Ascending aorta (tissue), 2 donors: ENCODE measurements at regions not wholly inside any gene's neighbourhood (a gene's known extent, or its start where the extent isn't known, plus 50 kb on each side); places are given as distances from the start of the nearest gene placed in this dataset.

Source experiments
- DNase-seq, 2 donors: peaks; one replicate each; pipeline ENCODE4 v3.0.0-alpha.2; 2019; ENCODE audit warnings: low spot score in 2 of 2
- H3K27ac ChIP-seq, 2 donors: fragments of 200-600 bp; sonication (generic); one replicate each; pipeline ENCODE4 v1.5.1; 2016 to 2017; ENCODE audit warnings: mild to moderate bottlenecking in 1 of 2
- H3K27me3 ChIP-seq: fragments of 200-600 bp; sonication (generic); one replicate; pipeline ENCODE4 v1.5.1; 2017
- H3K36me3 ChIP-seq, 2 donors: fragments of 200-600 bp; sonication (generic); one replicate each; pipeline ENCODE4 v1.5.1; 2016
- H3K4me1 ChIP-seq, 2 donors: fragments of 200-600 bp; sonication (generic); one replicate each; pipeline ENCODE4 v1.5.1; 2016 to 2017; ENCODE audit warnings: mild to moderate bottlenecking in 1 of 2
- H3K4me3 ChIP-seq, 2 donors: fragments of 200-600 bp; sonication (generic); one replicate each; pipeline ENCODE4 v1.5.1; 2016 to 2017; ENCODE audit warnings: mild to moderate bottlenecking in 1 of 2
- H3K9me3 ChIP-seq, 2 donors: fragments of 200-600 bp; sonication (generic); one replicate each; pipeline ENCODE4 v1.5.1; 2016
- intact Hi-C: fragments of 100-400 bp; cut with DNase I; formaldehyde crosslinking; loops from one replicate; pipeline ENCODE4 v1.15.1; 2023
- TF ChIP-seq, protein P1 (sequence below), 3 experiments: fragments of 200-600 bp in 2 of 3; fragments of 450-650 bp in 1 of 3; sonication (generic) in 2 of 3; IDR thresholded peaks; one replicate each; pipeline ENCODE4 v1.5.1; 2016 to 2019; ENCODE audit warnings: antibody characterized with exemption in 3 of 3, mild to moderate bottlenecking in 1 of 3, moderate library complexity in 1 of 3

DNA sequence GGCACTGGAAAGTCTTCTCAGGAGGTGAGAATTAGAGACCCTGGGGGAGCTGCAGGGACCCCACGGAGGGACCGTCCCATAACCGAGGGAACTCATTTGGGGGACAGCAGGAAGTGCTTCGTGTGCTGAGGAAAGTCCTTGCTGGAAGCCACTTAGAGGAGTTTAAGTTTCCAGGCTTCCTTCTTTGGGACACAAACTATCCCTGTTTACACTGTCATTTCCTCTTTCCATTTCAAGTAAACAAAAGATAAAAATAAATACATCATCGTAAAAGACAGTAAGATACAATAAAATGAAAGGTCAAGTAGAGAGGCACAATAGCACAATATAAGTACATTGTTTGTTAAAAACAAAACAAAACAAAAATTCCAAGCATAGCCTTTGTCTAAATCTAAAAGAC, 101.2 kb downstream of the TTLL2 start:
- TF ChIP-seq, protein P1, sequence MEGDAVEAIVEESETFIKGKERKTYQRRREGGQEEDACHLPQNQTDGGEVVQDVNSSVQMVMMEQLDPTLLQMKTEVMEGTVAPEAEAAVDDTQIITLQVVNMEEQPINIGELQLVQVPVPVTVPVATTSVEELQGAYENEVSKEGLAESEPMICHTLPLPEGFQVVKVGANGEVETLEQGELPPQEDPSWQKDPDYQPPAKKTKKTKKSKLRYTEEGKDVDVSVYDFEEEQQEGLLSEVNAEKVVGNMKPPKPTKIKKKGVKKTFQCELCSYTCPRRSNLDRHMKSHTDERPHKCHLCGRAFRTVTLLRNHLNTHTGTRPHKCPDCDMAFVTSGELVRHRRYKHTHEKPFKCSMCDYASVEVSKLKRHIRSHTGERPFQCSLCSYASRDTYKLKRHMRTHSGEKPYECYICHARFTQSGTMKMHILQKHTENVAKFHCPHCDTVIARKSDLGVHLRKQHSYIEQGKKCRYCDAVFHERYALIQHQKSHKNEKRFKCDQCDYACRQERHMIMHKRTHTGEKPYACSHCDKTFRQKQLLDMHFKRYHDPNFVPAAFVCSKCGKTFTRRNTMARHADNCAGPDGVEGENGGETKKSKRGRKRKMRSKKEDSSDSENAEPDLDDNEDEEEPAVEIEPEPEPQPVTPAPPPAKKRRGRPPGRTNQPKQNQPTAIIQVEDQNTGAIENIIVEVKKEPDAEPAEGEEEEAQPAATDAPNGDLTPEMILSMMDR (IDR thresholded peaks at IDR 0.05): no peak
- no peak overlapping the region for H3K4me3 ChIP-seq
- no peaks in the 10 kb centered on the region for H3K36me3 ChIP-seq
- H3K9me3 ChIP-seq: no peaks in the 10 kb centered on the region
- no peak overlapping the region for H3K27ac ChIP-seq
- no peaks in the 10 kb centered on the region for H3K27me3 ChIP-seq
- DNase-seq: no peak
- intact Hi-C loops: no loop called here
- no peaks in the 10 kb centered on the region for H3K4me1 ChIP-seq

DNA sequence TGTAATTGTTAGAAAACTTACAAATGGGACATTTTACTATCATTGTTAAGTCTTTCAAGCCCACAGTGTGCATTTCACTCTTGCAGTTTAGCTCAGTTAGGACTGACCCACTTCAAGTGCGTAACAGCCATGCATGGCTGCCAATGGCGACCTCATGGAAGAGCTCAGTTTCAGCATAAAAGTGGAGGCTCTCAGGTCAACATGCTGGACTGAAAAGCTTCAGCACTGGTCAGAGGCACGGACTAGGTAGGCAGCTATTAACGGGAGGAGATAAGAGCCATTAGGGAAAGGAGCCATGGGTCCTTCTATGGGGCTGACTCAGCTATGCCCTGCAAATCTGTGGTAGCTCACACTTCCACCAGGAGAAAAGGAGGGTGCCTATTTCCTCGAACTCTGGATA, 101.8 kb downstream of the TTLL2 start:
- H3K4me3 ChIP-seq: no peak overlapping the region
- H3K27me3 ChIP-seq: no peaks in the 10 kb centered on the region
- H3K4me1 ChIP-seq: no peaks in the 10 kb centered on the region
- intact Hi-C loops: no loop called here
- no peaks in the 10 kb centered on the region for H3K9me3 ChIP-seq
- H3K27ac ChIP-seq: no peak overlapping the region
- no peak for DNase-seq
- TF ChIP-seq, protein P1 (IDR thresholded peaks at IDR 0.05): no peak
- H3K36me3 ChIP-seq: no peaks in the 10 kb centered on the region

DNA sequence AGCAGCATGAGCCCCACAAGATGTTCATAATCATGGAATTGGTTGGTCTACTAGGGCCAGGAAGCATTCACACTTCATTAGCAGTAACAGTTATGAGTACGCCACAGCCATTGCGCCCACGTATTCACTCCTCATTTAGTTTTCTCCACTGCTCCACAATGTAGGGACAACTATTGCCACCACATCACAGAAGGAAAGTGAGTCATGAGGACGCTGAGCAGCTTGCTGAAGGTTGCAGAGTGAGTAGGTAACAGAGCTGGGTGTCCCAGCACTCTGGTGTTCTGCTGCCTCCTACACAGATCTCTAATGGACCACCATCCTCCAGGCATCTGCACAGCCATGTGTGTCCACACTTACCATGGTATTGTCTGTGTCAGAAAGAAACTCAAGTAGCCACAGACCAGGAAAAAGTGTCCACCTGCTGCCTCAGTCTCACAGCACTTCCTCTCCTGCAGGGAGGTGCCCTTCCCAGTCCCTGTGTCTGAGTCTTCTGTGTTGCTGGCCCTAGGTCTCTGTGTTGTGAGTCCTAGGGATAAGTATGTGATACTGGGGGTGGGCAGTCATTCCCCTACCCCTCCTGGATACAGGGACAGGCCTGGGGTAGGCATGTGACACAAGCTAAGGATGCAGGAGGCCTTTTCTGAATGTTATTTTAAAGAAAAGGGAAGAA, 103.9 kb downstream of the TTLL2 start:
- H3K4me3 ChIP-seq: no peak overlapping the region
- TF ChIP-seq, protein P1 (IDR thresholded peaks at IDR 0.05): no peak
- H3K27ac ChIP-seq: no peak overlapping the region
- DNase-seq: no peak
- no peaks in the 10 kb centered on the region for H3K36me3 ChIP-seq
- no peaks in the 10 kb centered on the region for H3K27me3 ChIP-seq
- no peaks in the 10 kb centered on the region for H3K9me3 ChIP-seq
- H3K4me1 ChIP-seq: no peaks in the 10 kb centered on the region
- intact Hi-C loops: no loop called here

DNA sequence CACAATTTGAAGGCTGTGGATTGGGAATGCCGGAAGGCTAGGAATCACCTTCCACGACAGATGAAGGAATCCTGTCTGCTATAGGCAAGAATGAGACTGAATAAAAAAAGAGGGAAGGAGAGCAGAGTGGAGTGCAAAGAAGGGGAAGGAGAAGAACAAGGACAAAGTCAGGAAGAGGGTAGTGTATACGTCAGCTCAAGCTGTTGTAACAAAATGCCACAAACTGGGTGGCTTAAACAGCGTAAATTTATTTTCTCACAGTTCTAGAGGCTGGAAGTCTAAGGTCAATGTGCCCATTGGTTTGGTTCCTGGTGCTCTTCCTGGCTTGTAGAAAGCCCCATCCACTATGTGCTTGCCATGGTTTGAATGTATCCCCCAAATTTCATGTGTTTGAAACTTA, 104.5 kb downstream of the TTLL2 start:
- no peaks in the 10 kb centered on the region for H3K9me3 ChIP-seq
- H3K27me3 ChIP-seq: no peaks in the 10 kb centered on the region
- H3K4me1 ChIP-seq: no peaks in the 10 kb centered on the region
- no peak for DNase-seq
- H3K36me3 ChIP-seq: no peaks in the 10 kb centered on the region
- H3K27ac ChIP-seq: no peak overlapping the region
- TF ChIP-seq, protein P1 (IDR thresholded peaks at IDR 0.05): no peak
- intact Hi-C loops: no loop called here
- H3K4me3 ChIP-seq: no peak overlapping the region

DNA sequence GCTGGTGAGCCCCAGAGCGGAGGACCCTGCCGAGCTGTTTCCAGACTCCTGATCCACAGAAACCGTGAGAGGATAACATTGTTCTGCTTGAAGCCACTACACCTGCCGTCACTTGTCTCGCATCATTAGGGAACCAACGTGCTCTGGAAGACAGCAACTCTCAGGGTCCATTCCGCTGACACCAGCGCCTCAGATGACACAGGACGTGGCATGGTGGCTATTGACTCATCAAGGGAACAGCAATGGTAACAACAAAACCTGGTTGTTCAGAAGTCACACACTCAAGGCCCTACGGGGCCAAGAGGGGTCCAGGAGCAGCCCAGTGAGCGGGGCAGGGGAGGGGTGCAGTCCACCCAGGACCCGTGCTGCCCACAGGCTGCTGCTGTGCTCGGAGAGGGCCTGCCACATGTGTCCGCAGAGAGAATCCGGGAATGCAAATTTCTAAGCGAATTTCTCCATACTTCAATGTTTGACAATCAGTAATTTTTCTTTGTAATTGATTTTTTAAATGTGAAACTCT, 110.4 kb downstream of the TTLL2 start:
- intact Hi-C loops: no loop called here
- no peaks in the 10 kb centered on the region for H3K27me3 ChIP-seq
- no peak overlapping the region for H3K27ac ChIP-seq
- H3K4me1 ChIP-seq: no peaks in the 10 kb centered on the region
- TF ChIP-seq, protein P1 (IDR thresholded peaks at IDR 0.05): no peak
- no peak for DNase-seq
- H3K9me3 ChIP-seq: no peaks in the 10 kb centered on the region
- no peaks in the 10 kb centered on the region for H3K36me3 ChIP-seq
- no peak overlapping the region for H3K4me3 ChIP-seq
